Pons (tissue), 1 donor: ENCODE measurements at regions not wholly inside any gene's neighbourhood (a gene's known extent, or its start where the extent isn't known, plus 50 kb on each side); places are given as distances from the start of the nearest gene placed in this dataset.

Experiments
- DNase-seq: peaks from one replicate; pipeline ENCODE4 v3.0.0-alpha.2; 2016; ENCODE audit warnings: low spot score

- no peak for DNase-seq
Observed at GRCh38 chr1:4045397-4046010, 145.4 kb upstream of the C1orf174 start.

GRCh38 chr1:4046836-4047461, 146.9 kb upstream of the C1orf174 start:
- no peak for DNase-seq

- no peak for DNase-seq
Observed at GRCh38 chr1:4047666-4048065, 147.6 kb upstream of the C1orf174 start.

GRCh38 chr1:4048076-4048475, 148.0 kb upstream of the C1orf174 start:
- DNase-seq = no peak

GRCh38 chr1:4048921-4049320, 148.8 kb upstream of the C1orf174 start:
- DNase-seq = no peak

- no peak for DNase-seq
Observed at GRCh38 chr1:4050998-4051397, 150.9 kb upstream of the C1orf174 start.

GRCh38 chr1:4052657-4053056, 152.6 kb upstream of the C1orf174 start:
- no peak for DNase-seq

GRCh38 chr1:4053160-4053748, 153.2 kb upstream of the C1orf174 start:
- DNase-seq = no peak

- DNase-seq = no peak
Observed at GRCh38 chr1:4053774-4054173, 153.7 kb upstream of the C1orf174 start.

- DNase-seq = no peak
Observed at GRCh38 chr1:4055294-4055967, 155.4 kb upstream of the C1orf174 start.

GRCh38 chr1:4056422-4056821, 156.3 kb upstream of the C1orf174 start:
- no peak for DNase-seq

GRCh38 chr1:4056989-4057388, 156.9 kb upstream of the C1orf174 start:
- DNase-seq = no peak

- DNase-seq = no peak
Observed at GRCh38 chr1:4057603-4058002, 157.5 kb upstream of the C1orf174 start.

GRCh38 chr1:4058122-4058521, 158.1 kb upstream of the C1orf174 start:
- no peak for DNase-seq

GRCh38 chr1:4058706-4059105, 158.6 kb upstream of the C1orf174 start:
- DNase-seq = no peak

- no peak for DNase-seq
Observed at GRCh38 chr1:4059270-4059669, 159.2 kb upstream of the C1orf174 start.

GRCh38 chr1:4060850-4061249, 160.8 kb upstream of the C1orf174 start:
- no peak for DNase-seq

- DNase-seq = no peak
Observed at GRCh38 chr1:4061521-4062031, 161.5 kb upstream of the C1orf174 start.

GRCh38 chr1:4062041-4062440, 162.0 kb upstream of the C1orf174 start:
- DNase-seq = no peak

- no peak for DNase-seq
Observed at GRCh38 chr1:4062560-4062959, 162.5 kb upstream of the C1orf174 start.

- DNase-seq = no peak
Observed at GRCh38 chr1:4062992-4063391, 162.9 kb upstream of the C1orf174 start.

GRCh38 chr1:4063516-4063915, 163.4 kb upstream of the C1orf174 start:
- no peak for DNase-seq
